Gastrocnemius medialis (tissue), 4 donors: ENCODE measurements at regions not wholly inside any gene's neighbourhood (a gene's known extent, or its start where the extent isn't known, plus 50 kb on each side); places are given as distances from the start of the nearest gene placed in this dataset.

Source experiments
- POLR2A ChIP-seq, 2 donors: fragments of 450-650 bp; IDR thresholded peaks; one replicate each; pipeline ENCODE4 v1.6.1; 2017; ENCODE audit warnings: antibody characterized with exemption in 2 of 2, mild to moderate bottlenecking in 2 of 2, moderate library complexity in 2 of 2
- TF ChIP-seq, protein P1 (sequence below), 5 experiments: fragments of 450-650 bp in 3 of 5; fragments of 200-600 bp in 2 of 5; sonication (generic) in 2 of 5; IDR thresholded peaks in 4 of 5; conservative IDR thresholded peaks in 1 of 5; 1 replicate in 4 of 5; 2 replicates in 1 of 5; pipeline ENCODE4 v1.5.1; 2016 to 2019; ENCODE audit warnings: antibody characterized with exemption in 5 of 5, mild to moderate bottlenecking in 3 of 5, moderate library complexity in 3 of 5

DNA sequence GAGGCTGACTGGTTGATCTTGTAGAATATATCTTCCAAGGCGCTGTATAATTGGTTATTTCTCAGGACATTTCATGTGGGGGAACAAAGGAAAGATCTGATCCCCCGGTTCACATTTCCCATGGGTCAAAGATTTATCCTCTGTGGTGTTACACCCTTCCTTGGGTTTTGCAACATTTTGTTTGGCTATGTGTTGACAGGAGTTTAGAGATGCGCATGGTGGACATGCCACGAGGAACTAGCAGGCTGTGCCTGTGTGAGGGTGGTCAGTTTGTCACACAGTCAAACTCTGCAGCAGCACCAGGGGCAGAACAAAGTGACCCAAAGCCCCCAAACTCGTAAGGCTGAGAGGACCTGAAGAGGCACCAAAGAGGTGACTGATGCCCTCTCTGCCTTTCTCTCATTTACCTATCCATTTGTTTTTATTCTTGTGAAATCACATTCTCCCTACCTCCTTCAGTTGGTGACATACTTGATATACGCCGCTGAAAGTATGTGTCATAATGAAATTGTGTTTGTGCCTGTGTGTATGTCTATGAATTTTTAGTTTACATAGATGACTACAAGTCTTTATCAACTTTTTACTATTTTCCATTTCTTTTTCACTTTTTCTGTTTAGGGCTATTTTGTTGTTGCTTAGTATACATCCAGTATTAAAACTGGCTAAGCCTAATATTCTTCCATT is 164.7 kb downstream of the SPCS3 start:
- TF ChIP-seq, protein P1, sequence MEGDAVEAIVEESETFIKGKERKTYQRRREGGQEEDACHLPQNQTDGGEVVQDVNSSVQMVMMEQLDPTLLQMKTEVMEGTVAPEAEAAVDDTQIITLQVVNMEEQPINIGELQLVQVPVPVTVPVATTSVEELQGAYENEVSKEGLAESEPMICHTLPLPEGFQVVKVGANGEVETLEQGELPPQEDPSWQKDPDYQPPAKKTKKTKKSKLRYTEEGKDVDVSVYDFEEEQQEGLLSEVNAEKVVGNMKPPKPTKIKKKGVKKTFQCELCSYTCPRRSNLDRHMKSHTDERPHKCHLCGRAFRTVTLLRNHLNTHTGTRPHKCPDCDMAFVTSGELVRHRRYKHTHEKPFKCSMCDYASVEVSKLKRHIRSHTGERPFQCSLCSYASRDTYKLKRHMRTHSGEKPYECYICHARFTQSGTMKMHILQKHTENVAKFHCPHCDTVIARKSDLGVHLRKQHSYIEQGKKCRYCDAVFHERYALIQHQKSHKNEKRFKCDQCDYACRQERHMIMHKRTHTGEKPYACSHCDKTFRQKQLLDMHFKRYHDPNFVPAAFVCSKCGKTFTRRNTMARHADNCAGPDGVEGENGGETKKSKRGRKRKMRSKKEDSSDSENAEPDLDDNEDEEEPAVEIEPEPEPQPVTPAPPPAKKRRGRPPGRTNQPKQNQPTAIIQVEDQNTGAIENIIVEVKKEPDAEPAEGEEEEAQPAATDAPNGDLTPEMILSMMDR (IDR thresholded peaks at IDR 0.05 in 4 of 5, conservative IDR thresholded peaks at IDR 0.05 in 1 of 5), result no peak
- TF ChIP-seq POLR2A (IDR thresholded peaks at IDR 0.05), result no peak
